OCI-LY1 (cell line): ENCODE measurements at regions not wholly inside any gene's neighbourhood (a gene's known extent, or its start where the extent isn't known, plus 50 kb on each side); places are given as distances from the start of the nearest gene placed in this dataset.

Source experiments
- H2AFZ ChIP-seq: fragments of 200-600 bp; sonication (generic), shearing (Covaris generic); 2 replicates; pipeline ENCODE4 v1.6.0; 2014; ENCODE audit warnings: antibody characterized with exemption, mild to moderate bottlenecking, low read length
- H3F3A ChIP-seq: fragments of 200-600 bp; sonication (generic), shearing (Covaris generic); 2 replicates; pipeline ENCODE4 v1.6.0; 2014; ENCODE audit warnings: mild to moderate bottlenecking, antibody characterized with exemption, low read length, moderate library complexity; ENCODE audit not compliant: insufficient read depth
- H3K27ac ChIP-seq: fragments of 200-600 bp; sonication (generic); 2 replicates; pipeline ENCODE4 v1.5.1; 2014; ENCODE audit warnings: low read length, mixed run types, mild to moderate bottlenecking, low read depth; ENCODE audit not compliant: poor library complexity, severe bottlenecking
- H3K27me3 ChIP-seq: fragments of 200-600 bp; sonication (generic); 2 replicates; pipeline ENCODE4 v1.6.0; 2014; ENCODE audit warnings: antibody characterized with exemption, mild to moderate bottlenecking, low read length, moderate library complexity; ENCODE audit not compliant: insufficient read depth
- H3K36me3 ChIP-seq: fragments of 200-600 bp; sonication (generic); 2 replicates; pipeline ENCODE4 v1.6.1; 2014; ENCODE audit warnings: mild to moderate bottlenecking, antibody characterized with exemption, low read length, moderate library complexity, mixed read lengths; ENCODE audit not compliant: insufficient read depth
- H3K4me1 ChIP-seq: fragments of 200-600 bp; sonication (generic); 2 replicates; pipeline ENCODE4 v1.5.1; 2014; ENCODE audit warnings: mild to moderate bottlenecking, low read length, moderate library complexity; ENCODE audit not compliant: insufficient read depth, severe bottlenecking
- H3K4me2 ChIP-seq: fragments of 200-600 bp; sonication (generic), shearing (Covaris generic); 2 replicates; pipeline ENCODE4 v1.6.1; 2014; ENCODE audit warnings: low read length
- H3K4me3 ChIP-seq: fragments of 200-600 bp; sonication (generic); 2 replicates; pipeline ENCODE4 v1.5.1; 2014; ENCODE audit warnings: low read length, low read depth, mild to moderate bottlenecking, mixed read lengths; ENCODE audit not compliant: poor library complexity, severe bottlenecking
- H3K79me2 ChIP-seq: fragments of 200-600 bp; shearing (Covaris generic); 2 replicates; pipeline ENCODE4 v1.6.1; 2016; ENCODE audit warnings: mixed run types, low read length, mixed read lengths; ENCODE audit not compliant: insufficient read depth
- H3K9ac ChIP-seq: fragments of 200-600 bp; sonication (generic), shearing (Covaris generic); 2 replicates; pipeline ENCODE4 v1.6.1; 2014; ENCODE audit warnings: mild to moderate bottlenecking, low read length, mixed read lengths
- H3K9me2 ChIP-seq: fragments of 200-600 bp; sonication (generic), shearing (Covaris generic); 2 replicates; pipeline ENCODE4 v1.6.1; 2014; ENCODE audit warnings: low read depth, mild to moderate bottlenecking, low read length, mixed read lengths
- H3K9me3 ChIP-seq: fragments of 200-600 bp; shearing (Covaris generic); 2 replicates; pipeline ENCODE4 v1.6.1; 2014; ENCODE audit warnings: low read length, mixed read lengths
- H4K20me1 ChIP-seq: fragments of 200-600 bp; sonication (generic), shearing (Covaris generic); 2 replicates; pipeline ENCODE4 v1.6.0; 2016; ENCODE audit warnings: mild to moderate bottlenecking, low read length; ENCODE audit not compliant: insufficient read depth
- EZH2 ChIP-seq: fragments of 200-600 bp; sonication (generic), shearing (Covaris generic); IDR thresholded peaks from 2 replicates; pipeline ENCODE4 v1.8.0; 2017; ENCODE audit warnings: borderline replicate concordance, mixed run types, mild to moderate bottlenecking, antibody characterized with exemption, low read length, moderate library complexity, mixed read lengths
- TF ChIP-seq, protein P1 (sequence below): fragments of 200-600 bp; sonication (generic), shearing (Covaris generic); IDR thresholded peaks from 2 replicates; pipeline ENCODE4 v1.5.1; 2017; ENCODE audit warnings: mild to moderate bottlenecking, antibody characterized with exemption, low read length, moderate library complexity, mixed read lengths

DNA sequence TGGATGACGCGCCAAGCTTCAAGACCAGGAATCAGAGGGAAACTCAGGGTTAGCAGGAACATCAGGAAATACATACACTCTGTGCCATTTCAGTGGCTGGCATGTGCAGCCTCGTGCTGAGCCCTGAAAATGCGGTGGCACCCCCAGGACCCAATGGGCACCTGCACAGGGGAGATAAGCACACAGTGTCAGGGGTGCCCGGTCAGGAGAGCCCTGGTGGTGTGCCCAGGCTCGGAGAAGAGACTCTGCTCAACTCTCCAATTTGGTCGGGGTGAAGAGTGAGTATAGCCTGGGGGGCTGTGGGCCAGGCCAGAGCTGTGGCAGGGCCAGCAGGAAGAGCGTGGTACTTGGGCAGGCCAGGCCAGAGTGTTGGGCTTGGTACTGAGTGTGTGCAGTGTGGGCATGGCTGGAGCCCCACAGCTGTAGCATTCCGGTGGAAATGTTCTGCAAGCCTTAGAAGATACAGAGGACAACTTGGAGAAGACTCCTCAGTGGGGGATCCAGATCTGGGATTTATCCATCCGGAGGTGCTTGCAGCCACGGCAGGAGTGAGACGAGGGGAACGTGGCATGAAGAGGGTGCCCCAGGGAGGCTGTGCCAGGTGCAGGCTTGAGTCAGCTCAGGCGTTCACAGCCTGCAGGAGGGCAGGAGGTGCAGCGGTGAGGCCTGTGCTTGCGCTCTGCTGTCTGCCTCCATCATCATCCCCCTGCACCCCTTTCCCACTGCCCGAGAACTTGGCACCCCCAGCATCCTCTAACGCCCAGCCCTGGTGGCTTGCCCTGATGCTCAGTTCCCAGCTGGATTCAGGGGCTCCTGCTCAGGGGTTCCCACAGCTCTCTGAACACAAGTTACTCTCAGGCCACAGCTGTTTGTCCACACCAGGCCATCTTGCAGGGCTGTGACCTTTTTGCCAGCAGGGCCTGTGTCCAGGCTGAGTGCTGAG, 451.7 kb upstream of the HS6ST1 start:
- H3K36me3 ChIP-seq = no peaks in the 10 kb centered on the region
- no peaks in the 10 kb centered on the region for H4K20me1 ChIP-seq
- no peak overlapping the region for H3K9ac ChIP-seq
- H3K79me2 ChIP-seq = no peaks in the 10 kb centered on the region
- H3K4me3 ChIP-seq = no peak overlapping the region
- no peaks in the 10 kb centered on the region for H3K9me2 ChIP-seq
- H3F3A ChIP-seq = no peaks in the 10 kb centered on the region
- H3K27me3 ChIP-seq = no peaks in the 10 kb centered on the region
- H3K4me1 ChIP-seq = no peaks in the 10 kb centered on the region
- no peak overlapping the region for H3K4me2 ChIP-seq
- TF ChIP-seq, protein P1, sequence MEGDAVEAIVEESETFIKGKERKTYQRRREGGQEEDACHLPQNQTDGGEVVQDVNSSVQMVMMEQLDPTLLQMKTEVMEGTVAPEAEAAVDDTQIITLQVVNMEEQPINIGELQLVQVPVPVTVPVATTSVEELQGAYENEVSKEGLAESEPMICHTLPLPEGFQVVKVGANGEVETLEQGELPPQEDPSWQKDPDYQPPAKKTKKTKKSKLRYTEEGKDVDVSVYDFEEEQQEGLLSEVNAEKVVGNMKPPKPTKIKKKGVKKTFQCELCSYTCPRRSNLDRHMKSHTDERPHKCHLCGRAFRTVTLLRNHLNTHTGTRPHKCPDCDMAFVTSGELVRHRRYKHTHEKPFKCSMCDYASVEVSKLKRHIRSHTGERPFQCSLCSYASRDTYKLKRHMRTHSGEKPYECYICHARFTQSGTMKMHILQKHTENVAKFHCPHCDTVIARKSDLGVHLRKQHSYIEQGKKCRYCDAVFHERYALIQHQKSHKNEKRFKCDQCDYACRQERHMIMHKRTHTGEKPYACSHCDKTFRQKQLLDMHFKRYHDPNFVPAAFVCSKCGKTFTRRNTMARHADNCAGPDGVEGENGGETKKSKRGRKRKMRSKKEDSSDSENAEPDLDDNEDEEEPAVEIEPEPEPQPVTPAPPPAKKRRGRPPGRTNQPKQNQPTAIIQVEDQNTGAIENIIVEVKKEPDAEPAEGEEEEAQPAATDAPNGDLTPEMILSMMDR = no peak
- no peak for TF ChIP-seq EZH2
- no peaks in the 10 kb centered on the region for H3K9me3 ChIP-seq
- no peak overlapping the region for H3K27ac ChIP-seq
- no peak overlapping the region for H2AFZ ChIP-seq

GRCh38 chr2:128771401-128771800, 452.7 kb upstream of the HS6ST1 start:
- no peak overlapping the region for H3K9ac ChIP-seq
- H3K4me1 ChIP-seq = no peaks in the 10 kb centered on the region
- no peak overlapping the region for H3K27ac ChIP-seq
- no peaks in the 10 kb centered on the region for H3K27me3 ChIP-seq
- no peak overlapping the region for H2AFZ ChIP-seq
- no peaks in the 10 kb centered on the region for H3K79me2 ChIP-seq
- no peaks in the 10 kb centered on the region for H4K20me1 ChIP-seq
- H3K9me2 ChIP-seq = no peaks in the 10 kb centered on the region
- H3K9me3 ChIP-seq = no peaks in the 10 kb centered on the region
- H3F3A ChIP-seq = no peaks in the 10 kb centered on the region
- no peak overlapping the region for H3K4me2 ChIP-seq
- H3K4me3 ChIP-seq = no peak overlapping the region
- H3K36me3 ChIP-seq = no peaks in the 10 kb centered on the region
- TF ChIP-seq, protein P1 = no peak
- TF ChIP-seq EZH2 = no peak

DNA sequence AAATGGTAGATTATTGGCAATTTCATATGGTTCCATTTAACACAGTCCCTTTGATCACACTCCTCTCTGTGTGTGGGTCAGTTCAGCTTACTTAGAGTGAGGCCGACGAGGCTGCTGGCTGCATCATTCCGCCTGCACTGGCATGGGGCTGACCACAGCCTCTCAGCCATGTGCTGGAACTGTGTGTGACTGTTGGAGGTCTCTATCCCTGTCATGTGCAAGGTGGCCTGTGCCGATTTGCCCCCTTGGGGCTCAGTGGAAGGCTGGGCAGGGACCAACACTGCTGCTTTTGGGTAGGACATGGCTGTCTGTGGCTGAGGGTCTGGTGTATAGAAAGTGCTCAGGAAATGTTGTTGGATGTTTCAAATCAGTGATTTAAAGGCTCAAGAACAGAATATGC, 454.0 kb upstream of the HS6ST1 start:
- Histone ChIP-seq H2AFZ (no peak overlapping the region), H3K9me3 (no peaks in the 10 kb centered on the region), H3K36me3 (no peaks in the 10 kb centered on the region), H4K20me1 (no peaks in the 10 kb centered on the region), H3K4me2 (no peak overlapping the region), H3K27me3 (no peaks in the 10 kb centered on the region), H3K79me2 (no peaks in the 10 kb centered on the region), H3K9ac (no peak overlapping the region), H3K4me3 (no peak overlapping the region), H3K9me2 (no peaks in the 10 kb centered on the region), H3K4me1 (no peaks in the 10 kb centered on the region), H3F3A (no peaks in the 10 kb centered on the region), H3K27ac (no peak overlapping the region)
- TF ChIP-seq, protein P1 = no peak
- TF ChIP-seq EZH2 = no peak
